ENCODE measurements at regions not wholly inside any gene's neighbourhood (a gene's known extent, or its start where the extent isn't known, plus 50 kb on each side); places are given as distances from the start of the nearest gene placed in this dataset.

- no peak overlapping the region for H3K4me3 ChIP-seq (ENCODE audit: low read depth, low read length)
- no peak overlapping the region for H3K9ac ChIP-seq (ENCODE audit: low read depth, low read length)
- no peaks in the 10 kb centered on the region for H3K9me3 ChIP-seq (ENCODE audit: control insufficient read depth, insufficient read depth, low read length)
- H3K27ac ChIP-seq (ENCODE audit: low read depth, low read length): no peak overlapping the region
- no peaks in the 10 kb centered on the region for H3K36me3 ChIP-seq (ENCODE audit: control insufficient read depth, insufficient read depth, low read length)
- no peaks in the 10 kb centered on the region for H3K4me1 ChIP-seq (ENCODE audit: control insufficient read depth, insufficient read depth, low read length)
- H3K27me3 ChIP-seq (ENCODE audit: control insufficient read depth, insufficient read depth, low read length): no peaks in the 10 kb centered on the region
These were observed 99.9 kb downstream of the CLDN1 start for GRCh38 chr3:190222360-190222759.

- H3K9ac ChIP-seq (ENCODE audit: low read depth, low read length): no peak overlapping the region
- no peaks in the 10 kb centered on the region for H3K36me3 ChIP-seq (ENCODE audit: control insufficient read depth, insufficient read depth, low read length)
- H3K27me3 ChIP-seq (ENCODE audit: control insufficient read depth, insufficient read depth, low read length): no peaks in the 10 kb centered on the region
- no peak overlapping the region for H3K4me3 ChIP-seq (ENCODE audit: low read depth, low read length)
- H3K27ac ChIP-seq (ENCODE audit: low read depth, low read length): no peak overlapping the region
- no peaks in the 10 kb centered on the region for H3K4me1 ChIP-seq (ENCODE audit: control insufficient read depth, insufficient read depth, low read length)
- no peaks in the 10 kb centered on the region for H3K9me3 ChIP-seq (ENCODE audit: control insufficient read depth, insufficient read depth, low read length)
These were observed 99.7 kb upstream of the P3H2 start for GRCh38 chr3:190220362-190220761.

DNA sequence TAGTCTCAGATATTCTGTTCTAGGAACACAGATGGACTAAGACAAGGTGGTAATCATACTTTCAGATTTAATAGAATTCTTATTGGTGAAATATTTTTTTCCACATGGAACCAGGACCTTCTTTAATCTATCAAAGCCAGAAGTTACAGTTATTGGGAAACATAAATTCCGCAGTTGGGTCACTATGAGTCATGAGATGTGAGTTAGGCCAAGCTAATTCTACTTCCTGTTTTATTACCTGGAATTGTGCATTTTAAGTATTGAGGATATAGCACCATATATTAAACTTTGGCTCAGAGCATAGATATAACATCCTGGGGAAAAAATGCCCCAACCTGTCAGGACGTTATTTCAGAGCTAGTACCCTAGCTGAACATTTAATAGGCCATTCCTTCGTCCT lies 96.4 kb upstream of the P3H2 start:
- peaks cover 5% of the 10 kb centered on the region; the same call in 1 of the 2 replicates for H3K4me1 ChIP-seq (ENCODE audit: control insufficient read depth, insufficient read depth, low read length)
- no peak overlapping the region for H3K27ac ChIP-seq (ENCODE audit: low read depth, low read length)
- no peak overlapping the region for H3K9ac ChIP-seq (ENCODE audit: low read depth, low read length)
- H3K9me3 ChIP-seq (ENCODE audit: control insufficient read depth, insufficient read depth, low read length): no peaks in the 10 kb centered on the region
- H3K4me3 ChIP-seq (ENCODE audit: low read depth, low read length): no peak overlapping the region
- H3K36me3 ChIP-seq (ENCODE audit: control insufficient read depth, insufficient read depth, low read length): no peaks in the 10 kb centered on the region
- H3K27me3 ChIP-seq (ENCODE audit: control insufficient read depth, insufficient read depth, low read length): no peaks in the 10 kb centered on the region

- H3K4me1 ChIP-seq (ENCODE audit: control insufficient read depth, insufficient read depth, low read length): peaks cover 5% of the 10 kb centered on the region; the same call in 1 of the 2 replicates
- H3K27ac ChIP-seq (ENCODE audit: low read depth, low read length): no peak overlapping the region
- no peak overlapping the region for H3K9ac ChIP-seq (ENCODE audit: low read depth, low read length)
- H3K36me3 ChIP-seq (ENCODE audit: control insufficient read depth, insufficient read depth, low read length): no peaks in the 10 kb centered on the region
- H3K4me3 ChIP-seq (ENCODE audit: low read depth, low read length): no peak overlapping the region
- H3K9me3 ChIP-seq (ENCODE audit: control insufficient read depth, insufficient read depth, low read length): no peaks in the 10 kb centered on the region
- H3K27me3 ChIP-seq (ENCODE audit: control insufficient read depth, insufficient read depth, low read length): no peaks in the 10 kb centered on the region
These were observed 93.0 kb upstream of the P3H2 start for GRCh38 chr3:190213727-190214126.

DNA sequence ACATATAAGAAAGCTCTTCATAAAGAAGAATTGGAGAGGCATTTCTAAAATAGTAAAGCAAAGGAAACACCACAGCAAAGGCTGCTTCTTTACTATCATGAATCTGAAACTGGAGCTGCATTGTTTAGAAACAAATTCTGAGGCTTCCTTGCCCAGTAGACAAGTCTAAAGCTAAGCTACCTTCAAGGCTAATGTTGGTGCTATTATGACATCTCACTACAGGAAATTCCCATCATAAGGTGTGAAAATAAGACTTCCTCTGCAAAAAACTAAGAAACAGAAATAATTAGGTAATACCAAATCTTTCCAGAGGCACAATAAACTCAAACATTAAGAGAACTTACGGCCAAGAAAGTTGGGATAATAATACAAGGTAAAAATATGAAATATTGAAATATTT lies 89.9 kb upstream of the P3H2 start:
- no peaks in the 10 kb centered on the region for H3K9me3 ChIP-seq (ENCODE audit: control insufficient read depth, insufficient read depth, low read length)
- no peak overlapping the region for H3K9ac ChIP-seq (ENCODE audit: low read depth, low read length)
- no peaks in the 10 kb centered on the region for H3K27me3 ChIP-seq (ENCODE audit: control insufficient read depth, insufficient read depth, low read length)
- H3K4me3 ChIP-seq (ENCODE audit: low read depth, low read length): no peak overlapping the region
- no peak overlapping the region for H3K27ac ChIP-seq (ENCODE audit: low read depth, low read length)
- no peaks in the 10 kb centered on the region for H3K36me3 ChIP-seq (ENCODE audit: control insufficient read depth, insufficient read depth, low read length)
- H3K4me1 ChIP-seq (ENCODE audit: control insufficient read depth, insufficient read depth, low read length): peaks cover 5% of the 10 kb centered on the region; the same call in 1 of the 2 replicates

DNA sequence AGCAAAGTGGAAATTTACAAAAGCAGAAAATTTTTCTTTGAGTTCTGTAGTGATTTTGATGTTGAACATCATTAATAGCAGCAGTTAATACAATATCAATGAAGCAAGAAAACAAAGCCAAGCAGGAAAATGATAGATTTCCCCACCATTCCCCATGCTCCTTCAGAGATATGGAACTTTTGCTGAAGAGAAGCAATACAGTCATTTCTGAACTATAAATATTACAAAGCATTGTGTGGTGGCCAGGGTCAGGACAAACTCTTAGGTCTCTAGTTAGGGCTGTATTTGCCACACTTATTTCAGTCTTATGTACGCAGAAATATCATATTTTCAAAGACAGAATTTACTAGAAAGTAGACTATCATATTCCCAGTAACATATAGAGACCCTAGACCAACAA lies 88.8 kb upstream of the P3H2 start:
- Histone ChIP-seq H3K36me3 (ENCODE audit: control insufficient read depth, insufficient read depth, low read length) (no peaks in the 10 kb centered on the region), H3K9me3 (ENCODE audit: control insufficient read depth, insufficient read depth, low read length) (0 out of 2 replicates have a peak, but pooled peaks cover under 1% of the 10 kb centered on the region), H3K4me1 (ENCODE audit: control insufficient read depth, insufficient read depth, low read length) (0 out of 2 replicates have a peak, but pooled peaks cover 1% of the 10 kb centered on the region)

DNA sequence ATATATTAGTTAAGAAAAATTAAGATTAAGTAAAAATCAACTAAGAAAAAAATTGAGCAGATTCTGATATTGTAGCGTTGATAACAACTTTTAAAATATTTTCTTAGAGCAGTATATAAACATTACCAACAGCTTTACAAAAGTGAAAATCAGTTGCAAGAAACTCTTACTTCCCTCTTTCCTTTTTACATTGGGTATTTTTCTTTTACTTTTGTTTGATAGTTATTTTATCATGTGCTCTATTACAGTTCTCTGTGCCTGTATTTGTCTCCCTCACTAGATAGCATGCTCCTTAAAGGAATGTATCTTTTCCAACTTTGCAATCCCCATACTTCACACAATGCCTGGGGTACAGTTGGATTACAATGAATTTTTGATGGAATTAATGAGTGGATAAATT lies 87.5 kb upstream of the P3H2 start:
- no peak overlapping the region for H3K27ac ChIP-seq (ENCODE audit: low read depth, low read length)
- no peak overlapping the region for H3K9ac ChIP-seq (ENCODE audit: low read depth, low read length)
- H3K36me3 ChIP-seq (ENCODE audit: control insufficient read depth, insufficient read depth, low read length): no peaks in the 10 kb centered on the region
- peaks cover 11% of the 10 kb centered on the region for H3K9me3 ChIP-seq (ENCODE audit: control insufficient read depth, insufficient read depth, low read length)
- H3K4me1 ChIP-seq (ENCODE audit: control insufficient read depth, insufficient read depth, low read length): no peaks in the 10 kb centered on the region
- no peaks in the 10 kb centered on the region for H3K27me3 ChIP-seq (ENCODE audit: control insufficient read depth, insufficient read depth, low read length)
- no peak overlapping the region for H3K4me3 ChIP-seq (ENCODE audit: low read depth, low read length)

More for the DNA sequence above, 88.8 kb upstream of the P3H2 start:
- no peak overlapping the region for H3K4me3 ChIP-seq (ENCODE audit: low read depth, low read length)
- no peak overlapping the region for H3K27ac ChIP-seq (ENCODE audit: low read depth, low read length)
- H3K9ac ChIP-seq (ENCODE audit: low read depth, low read length): no peak overlapping the region
- H3K27me3 ChIP-seq (ENCODE audit: control insufficient read depth, insufficient read depth, low read length): no peaks in the 10 kb centered on the region

GRCh38 chr3:190205739-190206138 lies 85.0 kb upstream of the P3H2 start:
- H3K9me3 ChIP-seq (ENCODE audit: control insufficient read depth, insufficient read depth, low read length): peaks cover 13% of the 10 kb centered on the region
- no peaks in the 10 kb centered on the region for H3K4me1 ChIP-seq (ENCODE audit: control insufficient read depth, insufficient read depth, low read length)
- H3K27ac ChIP-seq (ENCODE audit: low read depth, low read length): no peak overlapping the region
- no peaks in the 10 kb centered on the region for H3K27me3 ChIP-seq (ENCODE audit: control insufficient read depth, insufficient read depth, low read length)
- H3K4me3 ChIP-seq (ENCODE audit: low read depth, low read length): no peak overlapping the region
- no peak overlapping the region for H3K9ac ChIP-seq (ENCODE audit: low read depth, low read length)
- no peaks in the 10 kb centered on the region for H3K36me3 ChIP-seq (ENCODE audit: control insufficient read depth, insufficient read depth, low read length)

DNA sequence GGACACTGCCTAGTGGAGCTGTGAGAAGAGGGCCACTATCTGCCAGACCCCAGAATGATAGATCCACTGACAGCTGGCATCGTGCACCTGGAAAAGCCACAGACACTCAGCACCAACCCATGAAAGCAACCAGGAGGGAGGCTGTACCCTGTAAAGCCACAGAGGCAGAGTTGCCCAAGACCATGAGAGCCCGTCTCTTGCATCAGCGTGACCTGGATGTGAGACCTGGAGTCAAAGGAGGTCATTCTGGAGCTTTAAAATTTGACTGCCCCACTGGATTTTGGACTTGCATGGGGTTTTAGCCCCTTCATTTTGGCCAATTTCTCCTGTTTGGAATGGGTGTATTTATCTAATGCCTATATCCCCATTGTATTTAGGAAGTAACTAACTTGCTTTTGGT lies 83.5 kb upstream of the P3H2 start:
- Histone ChIP-seq H3K27me3 (ENCODE audit: control insufficient read depth, insufficient read depth, low read length) (no peaks in the 10 kb centered on the region), H3K9me3 (ENCODE audit: control insufficient read depth, insufficient read depth, low read length) (peaks cover 13% of the 10 kb centered on the region), H3K9ac (ENCODE audit: low read depth, low read length) (no peak overlapping the region), H3K27ac (ENCODE audit: low read depth, low read length) (no peak overlapping the region), H3K4me3 (ENCODE audit: low read depth, low read length) (no peak overlapping the region), H3K4me1 (ENCODE audit: control insufficient read depth, insufficient read depth, low read length) (no peaks in the 10 kb centered on the region), H3K36me3 (ENCODE audit: control insufficient read depth, insufficient read depth, low read length) (no peaks in the 10 kb centered on the region)

- Histone ChIP-seq H3K4me3 (ENCODE audit: low read depth, low read length) (no peak overlapping the region), H3K9ac (ENCODE audit: low read depth, low read length) (no peak overlapping the region), H3K9me3 (ENCODE audit: control insufficient read depth, insufficient read depth, low read length) (no peaks in the 10 kb centered on the region), H3K27ac (ENCODE audit: low read depth, low read length) (peak overlapping the region; percentile 7), H3K27me3 (ENCODE audit: control insufficient read depth, insufficient read depth, low read length) (no peaks in the 10 kb centered on the region), H3K36me3 (ENCODE audit: control insufficient read depth, insufficient read depth, low read length) (no peaks in the 10 kb centered on the region), H3K4me1 (ENCODE audit: control insufficient read depth, insufficient read depth, low read length) (peaks cover 11% of the 10 kb centered on the region)
These were observed 76.7 kb upstream of the P3H2 start for GRCh38 chr3:190197346-190197763.

GRCh38 chr3:190194506-190194905 lies 73.8 kb upstream of the P3H2 start:
- no peak overlapping the region for H3K9ac ChIP-seq (ENCODE audit: low read depth, low read length)
- no peak overlapping the region for H3K27ac ChIP-seq (ENCODE audit: low read depth, low read length)
- peaks cover 11% of the 10 kb centered on the region for H3K4me1 ChIP-seq (ENCODE audit: control insufficient read depth, insufficient read depth, low read length)
- no peaks in the 10 kb centered on the region for H3K36me3 ChIP-seq (ENCODE audit: control insufficient read depth, insufficient read depth, low read length)
- H3K4me3 ChIP-seq (ENCODE audit: low read depth, low read length): no peak overlapping the region
- H3K27me3 ChIP-seq (ENCODE audit: control insufficient read depth, insufficient read depth, low read length): no peaks in the 10 kb centered on the region
- no peaks in the 10 kb centered on the region for H3K9me3 ChIP-seq (ENCODE audit: control insufficient read depth, insufficient read depth, low read length)

DNA sequence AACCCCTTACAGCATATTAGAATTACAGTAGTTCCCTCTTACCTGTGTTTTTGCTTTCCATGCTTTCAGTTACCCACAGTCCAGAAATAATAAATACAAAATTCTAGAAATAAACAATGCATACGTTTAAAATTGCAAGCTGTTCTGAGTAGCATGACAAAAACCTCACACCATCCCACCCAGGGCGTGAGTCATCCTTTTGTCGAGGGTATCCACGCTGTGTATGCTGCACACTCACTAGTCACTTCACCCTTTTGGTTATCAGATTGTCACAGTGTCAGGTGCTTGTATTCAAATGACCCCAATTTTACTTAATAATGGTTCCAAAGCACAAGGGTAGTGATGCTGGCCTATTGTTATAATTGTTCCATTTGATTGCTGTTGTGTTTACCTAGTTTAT lies 72.5 kb upstream of the P3H2 start:
- Histone ChIP-seq H3K36me3 (ENCODE audit: control insufficient read depth, insufficient read depth, low read length) (no peaks in the 10 kb centered on the region), H3K27ac (ENCODE audit: low read depth, low read length) (no peak overlapping the region), H3K9me3 (ENCODE audit: control insufficient read depth, insufficient read depth, low read length) (no peaks in the 10 kb centered on the region), H3K27me3 (ENCODE audit: control insufficient read depth, insufficient read depth, low read length) (no peaks in the 10 kb centered on the region), H3K9ac (ENCODE audit: low read depth, low read length) (no peak overlapping the region), H3K4me3 (ENCODE audit: low read depth, low read length) (no peak overlapping the region), H3K4me1 (ENCODE audit: control insufficient read depth, insufficient read depth, low read length) (peaks cover 11% of the 10 kb centered on the region)

Data from HUES48 (cell line).